Fibroblast of lung (primary cell): ENCODE measurements at regions not wholly inside any gene's neighbourhood (a gene's known extent, or its start where the extent isn't known, plus 50 kb on each side); places are given as distances from the start of the nearest gene placed in this dataset.

Source experiments
- DNase-seq, 2 donors: peaks; one replicate each; pipeline versions ENCODE4 v3.0.0 to v3.0.0-alpha.2; 2010; ENCODE audit warnings: low read depth in 2 of 2
- H2AFZ ChIP-seq: 2 replicates; pipeline ENCODE4 v1.5.1; 2012; ENCODE audit warnings: low read length, control low read depth, inconsistent platforms
- H3K27ac ChIP-seq: 2 replicates; pipeline ENCODE4 v1.5.1; 2011; ENCODE audit warnings: low read length, control low read depth; ENCODE audit not compliant: insufficient read depth
- H3K27me3 ChIP-seq: 2 replicates; pipeline ENCODE4 v1.5.1; 2011; ENCODE audit warnings: mild to moderate bottlenecking, low read length; ENCODE audit not compliant: control insufficient read depth, insufficient read depth
- H3K36me3 ChIP-seq: 2 replicates; pipeline ENCODE4 v1.5.1; 2011; ENCODE audit warnings: low read length; ENCODE audit not compliant: control insufficient read depth, insufficient read depth
- H3K4me1 ChIP-seq: 2 replicates; pipeline ENCODE4 v1.5.1; 2011; ENCODE audit warnings: low read length; ENCODE audit not compliant: control insufficient read depth, insufficient read depth; ENCODE audit errors: extremely low read depth
- H3K4me2 ChIP-seq: 2 replicates; pipeline ENCODE4 v1.5.1; 2011; ENCODE audit warnings: low read length, control low read depth; ENCODE audit not compliant: insufficient read depth; ENCODE audit errors: extremely low read depth
- H3K4me3 ChIP-seq, 4 experiments: fragments of 200-600 bp in 1 of 4; sonication (generic) in 1 of 4; replicated peaks in 1 of 4; 2 replicates each; pipeline ENCODE4 v1.5.1; 2011 to 2016; ENCODE audit warnings: low read length in 4 of 4, low read depth in 3 of 4, mild to moderate bottlenecking in 3 of 4, control low read depth in 2 of 4, inconsistent platforms in 1 of 4, mixed read lengths in 1 of 4; ENCODE audit not compliant: insufficient read depth in 1 of 4; ENCODE audit errors: control extremely low read depth in 1 of 4
- H3K79me2 ChIP-seq: 2 replicates; pipeline ENCODE4 v1.5.1; 2012; ENCODE audit warnings: mild to moderate bottlenecking, low read length, inconsistent platforms; ENCODE audit not compliant: control insufficient read depth, insufficient read depth
- H3K9ac ChIP-seq: 2 replicates; pipeline ENCODE4 v1.5.1; 2011; ENCODE audit warnings: mild to moderate bottlenecking, low read length, control low read depth; ENCODE audit not compliant: insufficient read depth
- H3K9me3 ChIP-seq: 2 replicates; pipeline ENCODE4 v1.5.1; 2012; ENCODE audit warnings: low read depth, low read length; ENCODE audit not compliant: control insufficient read depth, insufficient read depth
- H4K20me1 ChIP-seq: 2 replicates; pipeline ENCODE4 v1.5.1; 2011; ENCODE audit warnings: low read length; ENCODE audit not compliant: control insufficient read depth, insufficient read depth; ENCODE audit errors: extremely low read depth
- EZH2 ChIP-seq: IDR thresholded peaks from 2 replicates; pipeline ENCODE4 v1.5.1; 2012; ENCODE audit warnings: low read length, control low read depth, mild to moderate bottlenecking; ENCODE audit errors: missing control alignments
- TF ChIP-seq, protein P1 (sequence below), 2 donors: IDR thresholded peaks in 1 of 2; conservative IDR thresholded peaks in 1 of 2; 1 replicate in 1 of 2; 2 replicates in 1 of 2; pipeline ENCODE4 v1.5.1; 2011 to 2012; ENCODE audit warnings: low read length in 2 of 2, control low read depth in 1 of 2, inconsistent platforms in 1 of 2, low read depth in 1 of 2, mild to moderate bottlenecking in 1 of 2

- Histone ChIP-seq H3K9me3 (no peaks in the 10 kb centered on the region), H3K36me3 (no peaks in the 10 kb centered on the region), H4K20me1 (no peaks in the 10 kb centered on the region), H3K4me1 (no peaks in the 10 kb centered on the region), H3K27ac (no peak overlapping the region), H3K4me3 (no peak overlapping the region), H3K4me2 (no peak overlapping the region), H2AFZ (no peak overlapping the region), H3K27me3 (no peaks in the 10 kb centered on the region), H3K9ac (no peak overlapping the region), H3K79me2 (no peaks in the 10 kb centered on the region)
- TF ChIP-seq, protein P1, sequence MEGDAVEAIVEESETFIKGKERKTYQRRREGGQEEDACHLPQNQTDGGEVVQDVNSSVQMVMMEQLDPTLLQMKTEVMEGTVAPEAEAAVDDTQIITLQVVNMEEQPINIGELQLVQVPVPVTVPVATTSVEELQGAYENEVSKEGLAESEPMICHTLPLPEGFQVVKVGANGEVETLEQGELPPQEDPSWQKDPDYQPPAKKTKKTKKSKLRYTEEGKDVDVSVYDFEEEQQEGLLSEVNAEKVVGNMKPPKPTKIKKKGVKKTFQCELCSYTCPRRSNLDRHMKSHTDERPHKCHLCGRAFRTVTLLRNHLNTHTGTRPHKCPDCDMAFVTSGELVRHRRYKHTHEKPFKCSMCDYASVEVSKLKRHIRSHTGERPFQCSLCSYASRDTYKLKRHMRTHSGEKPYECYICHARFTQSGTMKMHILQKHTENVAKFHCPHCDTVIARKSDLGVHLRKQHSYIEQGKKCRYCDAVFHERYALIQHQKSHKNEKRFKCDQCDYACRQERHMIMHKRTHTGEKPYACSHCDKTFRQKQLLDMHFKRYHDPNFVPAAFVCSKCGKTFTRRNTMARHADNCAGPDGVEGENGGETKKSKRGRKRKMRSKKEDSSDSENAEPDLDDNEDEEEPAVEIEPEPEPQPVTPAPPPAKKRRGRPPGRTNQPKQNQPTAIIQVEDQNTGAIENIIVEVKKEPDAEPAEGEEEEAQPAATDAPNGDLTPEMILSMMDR (conservative IDR thresholded peaks at IDR 0.05 in 1 of 2, IDR thresholded peaks at IDR 0.05 in 1 of 2; ENCODE audit: low read depth in 1 of 2, low read length in 2 of 2), result no peak
- TF ChIP-seq EZH2, result no peak
- no peak for DNase-seq
These were observed 320.6 kb downstream of the ETAA1 start for GRCh38 chr2:67717692-67718091.

- TF ChIP-seq, protein P1 (conservative IDR thresholded peaks at IDR 0.05 in 1 of 2, IDR thresholded peaks at IDR 0.05 in 1 of 2; ENCODE audit: low read depth in 1 of 2, low read length in 2 of 2), result no peak
- TF ChIP-seq EZH2, result no peak
- DNase-seq, result peak in 1 of 2 donors; percentile 51
These were observed 322.2 kb downstream of the ETAA1 start for GRCh38 chr2:67719351-67719750.

GRCh38 chr2:67721516-67721915 lies 324.4 kb downstream of the ETAA1 start:
- Histone ChIP-seq H3K27me3 (no peaks in the 10 kb centered on the region), H3K4me2 (no peak overlapping the region), H4K20me1 (no peaks in the 10 kb centered on the region), H3K36me3 (no peaks in the 10 kb centered on the region), H3K9me3 (no peaks in the 10 kb centered on the region), H2AFZ (no peak overlapping the region), H3K4me1 (no peaks in the 10 kb centered on the region), H3K27ac (no peak overlapping the region), H3K79me2 (no peaks in the 10 kb centered on the region), H3K4me3 (no peak overlapping the region), H3K9ac (no peak overlapping the region)
- no peak for DNase-seq
- TF ChIP-seq EZH2, result no peak
- TF ChIP-seq, protein P1 (conservative IDR thresholded peaks at IDR 0.05 in 1 of 2, IDR thresholded peaks at IDR 0.05 in 1 of 2; ENCODE audit: low read depth in 1 of 2, low read length in 2 of 2), result no peak

More at GRCh38 chr2:67719351-67719750, 322.2 kb downstream of the ETAA1 start:
- no peak overlapping the region for H2AFZ ChIP-seq
- H3K27ac ChIP-seq, result no peak overlapping the region
- H3K4me3 ChIP-seq, result no peak overlapping the region
- H3K27me3 ChIP-seq, result no peaks in the 10 kb centered on the region
- no peaks in the 10 kb centered on the region for H3K9me3 ChIP-seq
- H3K36me3 ChIP-seq, result no peaks in the 10 kb centered on the region
- H3K9ac ChIP-seq, result no peak overlapping the region
- no peaks in the 10 kb centered on the region for H4K20me1 ChIP-seq
- no peaks in the 10 kb centered on the region for H3K79me2 ChIP-seq
- no peak overlapping the region for H3K4me2 ChIP-seq
- no peaks in the 10 kb centered on the region for H3K4me1 ChIP-seq
